SK-N-SH (cell line): ENCODE measurements at regions not wholly inside any gene's neighbourhood (a gene's known extent, or its start where the extent isn't known, plus 50 kb on each side); places are given as distances from the start of the nearest gene placed in this dataset.

Experiments used
- CTCF ChIA-PET: fragments of 300-600, 350-600 bp; formaldehyde crosslinking; extraction: SDS; loops from one replicate; lab custom pipeline; 2021; lab: Yijun Ruan, JAX
- POLR2A ChIA-PET: fragments of 350-600 bp; sonication (Branson Sonifier 250); formaldehyde crosslinking; extraction: SDS; loops from one replicate; lab custom pipeline; 2020; ENCODE audit warnings: antibody characterized with exemption, inconsistent platforms; lab: Yijun Ruan, JAX
- DNase-seq: peaks from one replicate; pipeline ENCODE4 v3.0.0; 2012
- H2AFZ ChIP-seq: fragments of 200-600 bp; sonication (generic); 2 replicates; pipeline ENCODE4 v1.8.1; 2016; ENCODE audit warnings: antibody characterized with exemption, mild to moderate bottlenecking, low read depth
- H3F3A ChIP-seq: fragments of 200-600 bp; sonication (generic); replicated peaks from 2 replicates; pipeline ENCODE3; 2016; ENCODE audit warnings: antibody characterized with exemption, mild to moderate bottlenecking; ENCODE audit not compliant: insufficient read depth
- H3K27ac ChIP-seq, 2 experiments: fragments of 200-500 bp in 1 of 2; fragments of 200-600 bp in 1 of 2; sonication (Bioruptor generic) in 1 of 2; sonication (generic), shearing (Covaris generic) in 1 of 2; 2 replicates each; pipeline versions ENCODE4 v1.5.1 to v1.6.1; 2014 to 2016; ENCODE audit warnings: low read depth in 2 of 2, inconsistent platforms in 1 of 2, low read length in 1 of 2, mild to moderate bottlenecking in 1 of 2, mixed read lengths in 1 of 2
- H3K27me3 ChIP-seq: fragments of 200-600 bp; sonication (generic), shearing (Covaris generic); 2 replicates; pipeline ENCODE4 v1.6.1; 2016; ENCODE audit warnings: mixed run types; ENCODE audit not compliant: insufficient read depth
- H3K36me3 ChIP-seq, 2 experiments: fragments of 200-500 bp in 1 of 2; fragments of 200-600 bp in 1 of 2; sonication (Bioruptor generic) in 1 of 2; sonication (generic) in 1 of 2; replicated peaks in 1 of 2; 2 replicates each; pipeline versions ENCODE3 to v1.5.1; 2014 to 2016; ENCODE audit warnings: low read length in 1 of 2, mild to moderate bottlenecking in 1 of 2; ENCODE audit not compliant: insufficient read depth in 2 of 2, control insufficient read depth in 1 of 2
- H3K4me1 ChIP-seq, 2 experiments: fragments of 200-500 bp in 1 of 2; fragments of 200-600 bp in 1 of 2; sonication (Bioruptor generic) in 1 of 2; sonication (generic), shearing (Covaris generic) in 1 of 2; 2 replicates each; pipeline versions ENCODE4 v1.5.1 to v1.6.1; 2014 to 2016; ENCODE audit warnings: low read depth in 1 of 2, low read length in 1 of 2, mixed run types in 1 of 2; ENCODE audit not compliant: insufficient read depth in 2 of 2, control insufficient read depth in 1 of 2
- H3K4me2 ChIP-seq: fragments of 200-600 bp; sonication (generic), shearing (Covaris generic); 2 replicates; pipeline ENCODE4 v1.6.1; 2017; ENCODE audit warnings: mixed run types
- H3K4me3 ChIP-seq, 2 experiments: fragments of 200-500 bp in 1 of 2; fragments of 200-600 bp in 1 of 2; sonication (Bioruptor generic) in 1 of 2; sonication (generic), shearing (Covaris generic) in 1 of 2; 2 replicates each; pipeline versions ENCODE4 v1.5.1 to v1.8.1; 2014 to 2016; ENCODE audit warnings: low read depth in 2 of 2, inconsistent platforms in 1 of 2, low read length in 1 of 2, mild to moderate bottlenecking in 1 of 2, mixed read lengths in 1 of 2, moderate library complexity in 1 of 2
- H3K79me2 ChIP-seq: fragments of 200-600 bp; sonication (generic); 2 replicates; pipeline ENCODE4 v1.8.1; 2017; ENCODE audit warnings: mild to moderate bottlenecking; ENCODE audit not compliant: insufficient read depth
- H3K9ac ChIP-seq: fragments of 200-600 bp; sonication (generic); 2 replicates; pipeline ENCODE4 v1.6.1; 2017; ENCODE audit warnings: mixed run types
- H3K9me2 ChIP-seq: fragments of 200-600 bp; sonication (generic); 2 replicates; pipeline ENCODE4 v1.6.1; 2017; ENCODE audit warnings: mixed run types
- H3K9me3 ChIP-seq: fragments of 200-600 bp; sonication (generic); 2 replicates; pipeline ENCODE4 v1.6.1; 2017; ENCODE audit warnings: mixed run types, mild to moderate bottlenecking, moderate library complexity
- H4K20me1 ChIP-seq: fragments of 200-600 bp; sonication (generic); 2 replicates; pipeline ENCODE4 v1.6.1; 2017; ENCODE audit warnings: mild to moderate bottlenecking, mixed run types; ENCODE audit not compliant: insufficient read depth
- EP300 ChIP-seq, 2 experiments: IDR thresholded peaks; 2 replicates each; pipeline versions ENCODE4 v1.4.0 to v1.6.1; 2012; ENCODE audit warnings: borderline replicate concordance in 1 of 2, low read depth in 1 of 2, low read length in 1 of 2
- FOXM1 ChIP-seq: IDR thresholded peaks from 2 replicates; pipeline ENCODE4 v1.4.0; 2012; ENCODE audit warnings: low read depth, mild to moderate bottlenecking
- GABPA ChIP-seq: IDR thresholded peaks from 2 replicates; pipeline ENCODE4 v1.4.0; 2012; ENCODE audit warnings: low read depth, mild to moderate bottlenecking
- IRF3 ChIP-seq: fragments of 150-350 bp; IDR thresholded peaks from 2 replicates; pipeline ENCODE4 v1.6.1; 2016; ENCODE audit warnings: mild to moderate bottlenecking, low read depth, low read length
- NFIC ChIP-seq: IDR thresholded peaks from 2 replicates; pipeline ENCODE4 v1.4.0; 2012; ENCODE audit warnings: borderline replicate concordance
- NRF1 ChIP-seq: IDR thresholded peaks from 2 replicates; pipeline ENCODE4 v1.6.1; 2012; ENCODE audit warnings: low read depth, mild to moderate bottlenecking, low read length
- POLR2AphosphoS5 ChIP-seq: IDR thresholded peaks from 2 replicates; pipeline ENCODE4 v1.6.1; 2012; ENCODE audit warnings: low read depth, low read length
- RAD21 ChIP-seq: IDR thresholded peaks from 2 replicates; pipeline ENCODE4 v1.6.1; 2012; ENCODE audit warnings: mild to moderate bottlenecking, low read length
- REST ChIP-seq: IDR thresholded peaks from 2 replicates; pipeline ENCODE4 v1.6.1; 2012; ENCODE audit warnings: mild to moderate bottlenecking, low read depth, low read length, moderate library complexity
- RFX5 ChIP-seq: IDR thresholded peaks from 2 replicates; pipeline ENCODE4 v1.6.1; 2012; ENCODE audit warnings: mild to moderate bottlenecking, improper control_type of control experiment, low read length
- RXRA ChIP-seq: IDR thresholded peaks from 2 replicates; pipeline ENCODE4 v1.4.0; 2012; ENCODE audit warnings: low read depth, mild to moderate bottlenecking, borderline replicate concordance
- SIN3A ChIP-seq: IDR thresholded peaks from 2 replicates; pipeline ENCODE4 v1.6.1; 2012; ENCODE audit warnings: low read depth, mild to moderate bottlenecking, low read length, moderate library complexity, borderline replicate concordance
- SMC3 ChIP-seq: IDR thresholded peaks from 2 replicates; pipeline ENCODE4 v1.6.1; 2012; ENCODE audit warnings: low read depth, low read length, improper control_type of control experiment
- TAF1 ChIP-seq: IDR thresholded peaks from 2 replicates; pipeline ENCODE4 v1.6.1; 2012; ENCODE audit warnings: low read depth, mild to moderate bottlenecking, low read length, moderate library complexity, borderline replicate concordance
- TCF12 ChIP-seq: IDR thresholded peaks from 2 replicates; pipeline ENCODE4 v1.4.0; 2012
- TEAD4 ChIP-seq: IDR thresholded peaks from 2 replicates; pipeline ENCODE4 v1.4.0; 2012; ENCODE audit warnings: mild to moderate bottlenecking, borderline replicate concordance; ENCODE audit not compliant: insufficient read depth
- USF1 ChIP-seq: IDR thresholded peaks from 2 replicates; pipeline ENCODE4 v1.4.0; 2012; ENCODE audit warnings: low read depth, borderline replicate concordance
- USF2 ChIP-seq: fragments of 150-350 bp; IDR thresholded peaks from 2 replicates; pipeline ENCODE4 v1.6.1; 2017; ENCODE audit warnings: antibody characterized with exemption, low read length, low read depth, borderline replicate concordance
- WGBS: methylation state at CpG from one replicate; pipeline ENCODE4 v1.1.6; 2017; ENCODE audit warnings: low lambda C conversion rate; 5-methylcytosine and 5-hydroxymethylcytosine counted together

- TF ChIP-seq POLR2AphosphoS5 (no peak), SIN3A (no peak), USF2 (no peak), TCF12 (no peak), REST (no peak), USF1 (no peak), TAF1 (no peak), RXRA (no peak)
- TF ChIP-seq, all 33 proteins: peak for 0
Measured at GRCh38 chrX:1894026-1894294, 279.1 kb downstream of the ASMT start (continued).

- no peak for TF ChIP-seq GABPA
- no peak for TF ChIP-seq RFX5
- no peak for TF ChIP-seq USF1
- no peak for TF ChIP-seq RAD21
- TF ChIP-seq REST: no peak
- TF ChIP-seq IRF3: no peak
- TF ChIP-seq NFIC: no peak
- TF ChIP-seq SMC3: no peak
- TF ChIP-seq EP300 (IDR thresholded peaks at IDR 0.05; ENCODE audit: borderline replicate concordance in 1 of 2, low read depth in 1 of 2, low read length in 1 of 2): no peak
- TF ChIP-seq TEAD4: no peak
- TF ChIP-seq FOXM1: no peak
- no peak for TF ChIP-seq USF2
- TF ChIP-seq NRF1: no peak
- ChIA-PET CTCF (no interaction called here), POLR2A (no interaction called here)
- WGBS: 16% methylated on average over 17 of the region's 17 CpGs
- Histone ChIP-seq H3K4me3 (no peak overlapping the region), H3K27me3 (no peaks in the 10 kb centered on the region; the same call in 1 of the 2 replicates), H3K4me2 (peak overlapping the region; percentile 61), H4K20me1 (no peaks in the 10 kb centered on the region), H3K27ac (no peak overlapping the region), H2AFZ (no peak overlapping the region), H3K79me2 (no peaks in the 10 kb centered on the region), H3K9me2 (no peaks in the 10 kb centered on the region), H3F3A (no peaks in the 10 kb centered on the region), H3K36me3 (no peaks in the 10 kb centered on the region), H3K9ac (no peak overlapping the region), H3K9me3 (no peaks in the 10 kb centered on the region), H3K4me1 (no peaks in the 10 kb centered on the region)
- DNase-seq: no peak
Measured at GRCh38 chrX:1894740-1895139, 279.9 kb downstream of the ASMT start.
